IMR-90 (cell line): ENCODE measurements at regions not wholly inside any gene's neighbourhood (a gene's known extent, or its start where the extent isn't known, plus 50 kb on each side); places are given as distances from the start of the nearest gene placed in this dataset.

Source experiments
- CTCF ChIP-seq: conservative IDR thresholded peaks from 2 replicates; pipeline ENCODE4 v1.5.1; 2012; ENCODE audit warnings: mild to moderate bottlenecking, low read depth, low read length, improper control_type of control experiment
- POLR2A ChIP-seq: IDR thresholded peaks from 2 replicates; pipeline ENCODE4 v1.6.1; 2012; ENCODE audit warnings: mild to moderate bottlenecking, low read depth, low read length
- USF2 ChIP-seq: fragments of 150-350 bp; IDR thresholded peaks from 2 replicates; pipeline ENCODE4 v1.6.1; 2017; ENCODE audit warnings: mild to moderate bottlenecking, antibody characterized with exemption, low read length, low read depth

DNA sequence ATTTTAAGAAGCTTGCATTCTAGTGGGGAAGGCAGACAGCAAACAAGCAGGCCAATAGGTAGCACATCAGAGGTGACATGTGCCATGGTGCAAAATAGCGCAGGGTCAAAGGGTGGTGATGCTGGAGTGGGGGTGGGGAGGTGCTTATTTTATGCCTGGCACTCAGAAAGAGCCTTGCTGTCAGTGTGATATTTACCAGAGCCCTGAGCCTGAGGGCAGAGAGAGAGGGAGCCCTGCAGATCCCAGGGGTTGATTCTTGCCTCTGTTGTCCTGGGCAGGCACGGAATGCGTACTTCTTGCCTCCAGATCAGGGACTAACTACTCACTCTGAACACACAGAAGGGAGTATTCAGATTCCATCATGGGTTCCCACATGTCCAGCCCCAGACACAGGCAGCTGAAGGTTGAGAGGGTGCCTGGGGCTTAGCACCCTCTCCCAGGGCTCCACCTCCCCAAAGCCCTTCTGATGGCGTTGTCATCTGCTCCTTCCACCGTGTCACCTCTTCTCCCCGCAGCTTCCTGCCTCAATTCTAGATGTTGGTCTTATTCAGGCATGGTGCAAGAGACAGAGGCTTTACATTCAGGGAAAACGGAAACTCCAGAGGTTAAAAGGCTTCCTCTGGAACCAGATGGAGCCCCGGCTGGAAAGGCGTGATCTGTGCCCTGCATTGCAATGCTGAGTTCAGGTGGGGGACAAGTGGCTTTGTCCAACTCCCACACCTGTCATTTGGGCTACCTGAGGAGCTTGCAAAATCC lies 252.3 kb downstream of the HAUS1 start:
- no peak for TF ChIP-seq CTCF
- TF ChIP-seq USF2, result no peak
- TF ChIP-seq POLR2A, result no peak
